HK-2 (cell line): ENCODE measurements at regions not wholly inside any gene's neighbourhood (a gene's known extent, or its start where the extent isn't known, plus 50 kb on each side); places are given as distances from the start of the nearest gene placed in this dataset.

Experiments
- DNase-seq: peaks from one replicate; pipeline ENCODE4 v3.0.0-alpha.2; 2018; ENCODE audit not compliant: unreplicated experiment

DNA sequence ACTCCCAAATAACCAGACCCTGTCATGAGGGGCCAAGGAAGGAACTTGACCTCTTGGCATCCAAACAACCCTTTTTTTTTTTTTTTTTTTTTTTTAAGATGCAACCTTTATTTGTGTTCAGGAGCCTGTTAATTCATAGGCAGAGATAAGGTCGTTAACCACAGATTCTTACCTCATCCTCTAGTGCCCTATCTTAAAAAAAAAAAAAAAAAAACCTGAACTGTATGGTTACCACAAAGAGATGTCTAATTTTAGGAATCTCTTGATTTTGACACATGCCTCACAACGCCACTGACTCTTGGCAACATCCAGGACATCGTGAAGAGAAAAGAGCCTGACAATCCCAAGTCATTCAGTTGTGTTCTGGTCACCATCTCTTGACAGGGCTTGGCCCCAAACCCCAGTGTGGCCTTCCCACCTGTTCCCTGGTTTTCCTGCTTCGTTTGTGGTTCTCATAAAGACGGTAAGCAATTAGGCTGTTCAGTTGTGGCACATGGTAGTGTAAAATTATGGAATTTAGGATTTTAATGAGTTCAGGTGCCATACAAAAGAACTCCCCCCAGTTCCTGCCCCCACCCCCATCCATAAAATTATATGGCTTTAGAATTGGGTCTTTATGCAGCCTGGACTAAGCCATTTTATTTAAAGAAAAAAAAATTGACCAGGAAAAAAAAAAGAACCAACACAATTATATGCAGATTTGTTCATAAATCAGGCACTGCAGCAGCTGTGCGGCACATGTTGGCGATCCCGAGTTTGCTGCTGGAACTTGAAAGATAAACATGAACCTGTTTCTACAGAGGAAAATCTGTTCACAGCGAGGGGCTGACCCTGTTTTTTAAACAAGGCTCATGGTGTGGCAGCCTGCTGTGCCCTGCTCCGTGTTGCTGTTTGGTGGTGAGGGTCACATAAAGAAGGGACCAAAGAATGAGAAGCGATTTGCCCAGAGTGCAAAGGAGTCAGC, 267.8 kb upstream of the CLINT1 start:
- no peak for DNase-seq

GRCh38 chr5:158124606-158125316, 265.8 kb upstream of the CLINT1 start:
- DNase-seq: no peak

DNA sequence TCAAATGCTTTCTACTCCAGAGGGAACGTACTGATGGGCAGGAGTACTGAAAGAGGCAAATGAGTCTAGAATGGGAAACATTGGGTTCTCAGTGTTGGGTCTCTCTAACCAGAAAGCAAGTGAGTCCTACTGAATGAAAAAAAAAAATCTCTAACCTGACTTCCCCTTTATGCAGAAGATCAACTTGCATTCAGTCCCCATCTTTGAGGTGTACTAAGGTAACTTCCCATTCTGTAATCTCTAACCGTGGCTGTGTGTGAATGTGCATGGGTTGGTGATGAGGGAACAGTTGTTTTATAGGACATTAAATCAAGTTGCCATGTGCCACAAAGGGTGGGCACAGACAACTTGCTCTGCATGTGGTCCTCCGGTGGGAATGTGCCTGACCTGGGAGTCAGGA, 264.6 kb upstream of the CLINT1 start:
- no peak for DNase-seq

DNA sequence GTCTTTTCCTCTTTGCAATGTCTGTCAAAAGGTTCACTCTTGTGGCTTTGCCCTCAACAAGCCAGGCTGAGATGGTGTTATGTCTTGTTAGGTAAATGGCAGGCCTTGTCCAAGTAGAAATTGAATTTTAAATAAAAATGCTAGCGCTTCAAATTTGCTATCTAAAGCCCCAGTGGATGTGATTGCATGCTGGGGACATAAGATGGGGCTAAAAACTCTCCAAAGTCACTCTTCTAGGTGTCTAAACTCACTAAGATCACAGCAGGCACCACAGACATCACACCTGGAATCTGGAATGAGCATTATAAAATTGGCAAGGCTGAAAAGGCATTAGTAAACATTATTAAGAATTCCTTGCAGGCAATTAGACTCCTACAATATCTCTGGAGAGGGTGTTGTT, 262.7 kb upstream of the CLINT1 start:
- no peak for DNase-seq

GRCh38 chr5:158120760-158121159, 261.8 kb upstream of the CLINT1 start:
- DNase-seq: no peak

GRCh38 chr5:158119961-158120723, 261.2 kb upstream of the CLINT1 start:
- no peak for DNase-seq

DNA sequence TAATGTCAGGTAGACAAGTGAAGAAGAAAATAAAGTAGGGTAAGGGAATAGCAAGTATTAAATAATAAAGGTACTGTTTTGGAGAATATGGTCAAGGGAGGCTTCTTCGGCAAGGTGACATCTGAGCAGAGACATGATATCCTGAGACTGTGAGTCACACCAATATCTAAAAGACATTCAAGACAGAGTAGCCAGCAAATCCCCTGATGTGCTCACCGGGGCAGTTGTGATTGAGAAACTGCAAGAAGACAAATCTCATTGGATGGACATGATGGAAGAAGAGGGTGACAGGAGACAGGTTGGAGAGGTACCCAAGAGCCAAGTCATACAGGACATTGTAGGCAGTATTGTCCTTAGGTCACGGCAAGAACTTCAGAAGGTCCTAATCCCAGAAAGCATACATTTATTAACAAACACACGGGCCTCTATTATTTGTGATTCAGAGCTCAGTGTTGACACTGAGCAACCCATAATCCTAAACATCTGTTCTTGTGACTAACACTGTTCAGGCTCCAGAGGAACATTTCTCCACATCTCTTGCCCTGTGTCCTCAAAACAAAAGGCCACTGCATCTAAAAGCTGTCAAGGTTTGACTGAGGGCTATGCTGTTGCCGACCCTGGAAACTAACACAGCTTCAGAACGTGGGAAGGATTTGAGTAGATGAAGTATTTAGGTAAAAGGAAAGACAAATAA, 258.7 kb upstream of the CLINT1 start:
- no peak for DNase-seq

DNA sequence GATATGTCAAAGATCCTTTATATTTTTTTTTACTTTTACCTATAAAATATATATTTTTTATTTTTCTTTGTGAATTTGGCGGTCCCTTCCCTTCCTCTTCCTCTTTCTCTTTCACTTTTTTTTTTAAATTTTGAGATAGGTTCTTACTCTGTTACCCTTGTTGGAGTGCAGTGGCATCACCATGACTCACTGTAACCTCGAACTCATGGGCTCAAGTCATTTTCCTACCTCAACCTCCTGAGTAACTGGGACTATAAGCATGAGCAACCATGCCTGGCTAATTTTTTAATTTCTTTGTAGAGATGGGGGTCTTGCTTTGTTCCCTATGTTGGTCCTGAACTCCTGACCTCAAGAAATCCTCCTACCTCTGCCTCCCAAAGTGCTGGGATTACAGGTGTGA, 258.0 kb upstream of the CLINT1 start:
- DNase-seq: no peak

DNA sequence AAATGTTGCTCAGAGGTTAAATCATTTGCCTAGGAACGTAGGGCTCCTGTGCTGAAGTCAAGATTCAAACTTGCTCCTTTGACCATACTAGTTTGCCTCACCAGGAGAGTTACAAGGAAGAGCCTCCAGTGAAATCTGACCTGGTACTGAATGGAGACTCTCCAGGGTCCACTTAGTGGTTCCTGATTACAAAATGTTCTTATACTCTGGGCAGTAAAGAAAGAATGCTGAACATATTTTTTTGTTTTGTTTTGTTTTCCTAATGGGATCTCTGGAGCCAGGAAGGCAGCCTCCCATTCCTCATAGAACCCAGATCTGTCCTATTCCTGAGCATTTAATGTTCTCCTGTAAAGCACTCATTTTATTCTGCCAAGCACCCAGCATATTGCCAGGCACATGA, 256.5 kb upstream of the CLINT1 start:
- DNase-seq: no peak

DNA sequence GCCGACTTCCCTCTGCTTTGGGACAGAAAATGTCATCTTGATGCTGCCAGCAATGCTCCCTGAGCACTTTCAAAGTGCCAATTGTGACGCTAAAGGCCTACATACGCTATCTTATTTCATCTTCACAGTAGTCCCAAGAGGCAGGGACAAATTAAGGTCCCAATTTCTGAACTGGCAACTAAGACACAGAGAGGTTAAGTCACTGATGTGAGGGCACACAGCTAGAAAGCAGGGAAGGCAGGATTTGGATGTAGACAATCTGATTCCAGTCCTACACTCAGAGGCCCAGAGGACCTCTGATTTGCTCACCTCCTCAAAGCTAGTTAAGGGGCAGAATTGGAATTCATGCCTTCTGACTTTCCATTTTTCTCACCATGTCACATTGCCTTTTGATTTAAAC, 249.2 kb upstream of the CLINT1 start:
- DNase-seq: no peak

- DNase-seq: no peak
Observed at GRCh38 chr5:158100373-158100888, 241.5 kb upstream of the CLINT1 start.

GRCh38 chr5:158099571-158100105, 240.7 kb upstream of the CLINT1 start:
- no peak for DNase-seq

DNA sequence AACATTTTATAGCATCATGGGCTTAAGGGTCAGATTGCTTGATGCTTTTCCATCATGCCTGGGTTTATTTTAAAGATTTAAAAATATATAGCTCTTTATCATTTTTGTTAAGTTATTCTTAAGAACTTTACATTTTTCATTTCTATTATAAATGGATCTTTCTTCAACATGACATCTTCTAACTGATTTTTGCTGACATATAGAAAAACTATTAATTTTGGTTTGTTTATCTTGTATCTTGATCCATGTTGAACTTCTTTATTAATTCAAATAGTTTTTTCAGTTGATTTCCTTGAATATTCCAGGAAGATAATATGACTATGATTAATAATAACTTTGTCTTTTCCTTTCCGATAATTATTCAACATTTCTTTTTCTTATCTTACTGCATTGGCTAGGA, 237.9 kb upstream of the CLINT1 start:
- no peak for DNase-seq

DNA sequence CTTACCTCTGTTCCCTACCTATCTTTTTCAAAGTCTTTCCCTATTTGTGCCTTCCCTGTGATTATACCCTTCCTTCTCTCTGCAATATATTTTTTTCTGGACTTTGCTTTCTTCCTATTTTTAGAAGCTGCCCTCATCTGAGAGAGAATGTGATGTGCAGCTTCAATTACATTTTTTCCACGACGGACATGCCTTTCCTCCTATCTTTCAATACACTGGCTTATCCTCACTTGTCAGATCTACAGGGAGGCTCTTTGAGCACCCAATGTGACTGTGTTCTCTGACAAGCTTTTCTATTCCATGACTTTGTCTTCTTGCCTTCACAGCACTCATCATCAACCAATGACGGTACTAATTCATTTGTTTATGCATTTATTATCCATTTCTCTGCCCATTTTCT, 227.9 kb upstream of the CLINT1 start:
- no peak for DNase-seq

DNA sequence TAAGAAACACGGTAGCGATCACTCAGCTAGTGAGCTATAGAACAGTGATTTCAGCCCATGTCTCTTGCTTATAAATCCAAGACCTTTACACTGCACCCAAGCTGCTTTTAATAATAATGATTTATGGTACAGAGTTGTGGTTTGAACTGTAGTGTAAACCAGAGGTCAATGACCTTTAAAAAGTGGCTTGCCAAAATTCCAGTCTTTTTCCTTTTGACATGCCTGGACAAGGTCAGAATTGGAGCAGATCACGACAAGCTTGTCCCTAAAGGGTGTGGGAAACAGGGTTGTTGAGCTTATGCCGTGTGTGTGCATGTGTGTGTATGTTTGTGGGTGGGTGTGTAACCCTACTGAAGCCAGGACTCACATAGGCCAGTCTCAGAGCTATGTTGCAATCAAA, 225.3 kb upstream of the CLINT1 start:
- no peak for DNase-seq

GRCh38 chr5:158082696-158083287, 223.8 kb upstream of the CLINT1 start:
- no peak for DNase-seq

DNA sequence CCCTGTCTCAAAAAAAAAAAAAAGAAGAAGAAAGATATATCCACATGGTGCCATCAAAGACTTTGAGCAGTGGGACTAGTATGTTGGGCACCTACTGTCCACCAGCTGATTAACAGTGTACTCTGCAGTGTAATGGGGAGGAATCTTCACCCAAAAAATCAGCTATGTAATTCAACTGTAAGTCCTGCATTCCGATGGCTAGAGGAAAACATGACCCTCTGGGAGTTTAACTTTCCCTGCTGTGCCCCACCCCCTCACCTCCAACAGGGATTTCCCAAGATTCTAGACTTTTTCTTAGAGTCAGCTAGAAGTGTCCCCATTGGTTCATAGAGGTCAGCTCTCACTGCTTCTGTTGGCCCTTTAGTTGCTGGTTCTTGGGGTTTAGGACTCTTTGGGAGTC, 221.2 kb upstream of the CLINT1 start:
- no peak for DNase-seq

GRCh38 chr5:158079097-158079496, 220.2 kb upstream of the CLINT1 start:
- DNase-seq: no peak

- peak; percentile 17 for DNase-seq
Observed at GRCh38 chr5:158074992-158075769, 216.2 kb upstream of the CLINT1 start.

DNA sequence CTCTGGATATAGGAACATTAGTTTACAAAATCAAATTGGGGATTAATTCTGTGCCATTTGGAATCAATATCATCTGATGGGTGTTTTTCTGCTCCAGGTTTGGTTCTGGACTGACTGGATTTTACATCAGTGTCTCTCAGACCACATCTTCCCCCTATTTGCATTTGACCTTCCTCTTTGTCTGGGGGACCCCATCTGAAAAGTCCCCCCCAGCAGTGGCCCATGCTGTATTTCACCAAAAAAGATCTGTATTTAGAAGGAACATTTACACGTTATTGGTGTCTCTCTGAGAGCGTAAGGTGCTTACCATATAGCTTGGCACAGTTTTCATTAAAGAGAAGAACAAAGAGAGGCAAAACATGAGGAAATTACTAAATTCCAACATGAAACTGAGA, 215.6 kb upstream of the CLINT1 start:
- DNase-seq: no peak
